ENCODE measurements at regions not wholly inside any gene's neighbourhood (a gene's known extent, or its start where the extent isn't known, plus 50 kb on each side); places are given as distances from the start of the nearest gene placed in this dataset.

GRCh38 chrX:39931529-39932282 is 166.1 kb downstream of the BCOR start:
- Histone ChIP-seq H3K4me2 (no peak overlapping the region), H3F3A (replicated peaks; ENCODE audit: insufficient read depth) (no peaks in the 10 kb centered on the region), H3K4me1 (ENCODE audit: control insufficient read depth in 1 of 2, insufficient read depth in 2 of 2, low read depth in 1 of 2, low read length in 1 of 2) (no peaks in the 10 kb centered on the region; a peak in 1 of 4 replicates), H3K27ac (ENCODE audit: low read depth in 2 of 2, low read length in 1 of 2) (no peak overlapping the region), H4K20me1 (ENCODE audit: insufficient read depth) (no peaks in the 10 kb centered on the region), H3K4me3 (ENCODE audit: low read depth in 2 of 2, low read length in 1 of 2) (no peak overlapping the region), H3K9ac (no peak overlapping the region), H3K36me3 (replicated peaks in 1 of 2; ENCODE audit: control insufficient read depth in 1 of 2, insufficient read depth in 2 of 2, low read length in 1 of 2) (no peaks in the 10 kb centered on the region), H3K79me2 (ENCODE audit: insufficient read depth) (no peaks in the 10 kb centered on the region), H2AFZ (ENCODE audit: low read depth) (no peak overlapping the region), H3K27me3 (ENCODE audit: insufficient read depth) (peaks cover 18% of the 10 kb centered on the region), H3K9me2 (no peaks in the 10 kb centered on the region), H3K9me3 (no peaks in the 10 kb centered on the region)
- POLR2A ChIA-PET = no interaction called here
- DNase-seq = no peak
- TF ChIP-seq JUND (IDR thresholded peaks at IDR 0.05) (no peak), RCOR1 (IDR thresholded peaks at IDR 0.05; ENCODE audit: low read length) (no peak), IRF3 (IDR thresholded peaks at IDR 0.05; ENCODE audit: low read depth, low read length) (no peak), EP300 (IDR thresholded peaks at IDR 0.05; ENCODE audit: borderline replicate concordance in 1 of 2, low read depth in 1 of 2, low read length in 1 of 2) (no peak), NRF1 (IDR thresholded peaks at IDR 0.05; ENCODE audit: low read depth, low read length) (no peak), MAX (IDR thresholded peaks at IDR 0.05; ENCODE audit: low read depth) (no peak), PBX3 (IDR thresholded peaks at IDR 0.05) (no peak), CTCF (IDR thresholded peaks at IDR 0.05) (no peak), FOXM1 (IDR thresholded peaks at IDR 0.05; ENCODE audit: low read depth) (no peak), GABPA (IDR thresholded peaks at IDR 0.05; ENCODE audit: low read depth) (no peak)
- 54% methylated on average over 3 of the region's 3 CpGs for WGBS (ENCODE audit: low lambda C conversion rate)
- CTCF ChIA-PET = no interaction called here

GRCh38 chrX:39935411-39936064 is 162.2 kb downstream of the BCOR start:
- Histone ChIP-seq H3K79me2 (ENCODE audit: insufficient read depth) (no peaks in the 10 kb centered on the region), H3K27me3 (ENCODE audit: insufficient read depth) (peaks cover 18% of the 10 kb centered on the region), H3K36me3 (replicated peaks in 1 of 2; ENCODE audit: control insufficient read depth in 1 of 2, insufficient read depth in 2 of 2, low read length in 1 of 2) (no peaks in the 10 kb centered on the region), H3K4me2 (no peak overlapping the region), H3K9me2 (no peaks in the 10 kb centered on the region), H4K20me1 (ENCODE audit: insufficient read depth) (no peaks in the 10 kb centered on the region), H3K27ac (ENCODE audit: low read depth in 2 of 2, low read length in 1 of 2) (no peak overlapping the region), H2AFZ (ENCODE audit: low read depth) (no peak overlapping the region), H3K9ac (no peak overlapping the region), H3K4me3 (ENCODE audit: low read depth in 2 of 2, low read length in 1 of 2) (no peak overlapping the region), H3K9me3 (no peaks in the 10 kb centered on the region), H3K4me1 (ENCODE audit: control insufficient read depth in 1 of 2, insufficient read depth in 2 of 2, low read depth in 1 of 2, low read length in 1 of 2) (peaks cover 0 to 2% of the 10 kb centered on the region in 2 experiments; a peak in 1 of 4 replicates), H3F3A (replicated peaks; ENCODE audit: insufficient read depth) (no peaks in the 10 kb centered on the region)
- CTCF ChIA-PET = no interaction called here
- POLR2A ChIA-PET = no interaction called here
- TF ChIP-seq MAX (IDR thresholded peaks at IDR 0.05; ENCODE audit: low read depth) = no peak
- peak; percentile 13; the same call in 1 of the 2 replicates for TF ChIP-seq CTCF (IDR thresholded peaks at IDR 0.05)
- WGBS (ENCODE audit: low lambda C conversion rate) = 46% methylated on average over 7 of the region's 22 CpGs
- DNase-seq = no peak
